ENCODE measurements at regions not wholly inside any gene's neighbourhood (a gene's known extent, or its start where the extent isn't known, plus 50 kb on each side); places are given as distances from the start of the nearest gene placed in this dataset.

GRCh38 chr15:62568004-62568403 lies 402.9 kb upstream of the C2CD4B start:
- TF ChIP-seq EZH2 (IDR thresholded peaks at IDR 0.05; ENCODE audit: low read depth) (no peak), CTCF (conservative IDR thresholded peaks at IDR 0.05) (no peak)
- Histone ChIP-seq H3K4me2 (no peak overlapping the region), H3K36me3 (ENCODE audit: low read depth) (no peaks in the 10 kb centered on the region), H3F3A (ENCODE audit: insufficient read depth, low read depth) (peaks cover 6% of the 10 kb centered on the region; the same call in 1 of the 2 replicates), H4K20me1 (ENCODE audit: insufficient read depth) (no peaks in the 10 kb centered on the region), H3K27ac (no peak overlapping the region), H2AFZ (no peak overlapping the region), H3K79me2 (ENCODE audit: low read depth) (no peaks in the 10 kb centered on the region), H3K9me3 (ENCODE audit: insufficient read depth, low read depth) (no peaks in the 10 kb centered on the region), H3K4me1 (replicated peaks; ENCODE audit: insufficient read depth) (peaks cover 14% of the 10 kb centered on the region), H3K4me3 (no peak overlapping the region), H3K27me3 (ENCODE audit: insufficient read depth, low read depth) (no peaks in the 10 kb centered on the region), H3K9me2 (ENCODE audit: insufficient read depth) (no peaks in the 10 kb centered on the region)
- no TSS peak for BruUV-seq (replicated peaks)
- POLR2A ChIA-PET (ENCODE audit: unreplicated experiment): no interaction called here
- intact Hi-C loops (cut with micrococcal nuclease; ENCODE audit: unreplicated experiment): no loop called here
- CTCF ChIA-PET: no interaction called here
- no peak for DNase-seq

GRCh38 chr15:62568702-62569101 lies 403.6 kb upstream of the C2CD4B start:
- no peaks in the 10 kb centered on the region for H3K36me3 ChIP-seq (ENCODE audit: low read depth)
- TF ChIP-seq CTCF (conservative IDR thresholded peaks at IDR 0.05): no peak
- TF ChIP-seq EZH2 (IDR thresholded peaks at IDR 0.05; ENCODE audit: low read depth): no peak
- CTCF ChIA-PET: no interaction called here

GRCh38 chr15:62569460-62570404 lies 404.6 kb upstream of the C2CD4B start:
- H4K20me1 ChIP-seq (ENCODE audit: insufficient read depth): no peaks in the 10 kb centered on the region
- H3K9me3 ChIP-seq (ENCODE audit: insufficient read depth, low read depth): no peaks in the 10 kb centered on the region
- intact Hi-C loops (cut with micrococcal nuclease; ENCODE audit: unreplicated experiment): no loop called here
- no peaks in the 10 kb centered on the region for H3K27me3 ChIP-seq (ENCODE audit: insufficient read depth, low read depth)
- ChIA-PET CTCF (no interaction called here), POLR2A (ENCODE audit: unreplicated experiment) (interaction anchor here (0.6 kb wide), 1 partner anchor 120 kb away, joined by 3 read pairs; no protein-coding TSS in a partner anchor)
- TF ChIP-seq CTCF (conservative IDR thresholded peaks at IDR 0.05) (no peak), EZH2 (IDR thresholded peaks at IDR 0.05; ENCODE audit: low read depth) (no peak)
- no peaks in the 10 kb centered on the region for H3K79me2 ChIP-seq (ENCODE audit: low read depth)
- H3K27ac ChIP-seq: no peak overlapping the region
- peaks cover 6% of the 10 kb centered on the region; the same call in 1 of the 2 replicates for H3F3A ChIP-seq (ENCODE audit: insufficient read depth, low read depth)
- H3K4me2 ChIP-seq: peak overlapping the region; percentile 19; the same call in 1 of the 2 replicates
- no peak overlapping the region for H3K4me3 ChIP-seq
- no peaks in the 10 kb centered on the region for H3K36me3 ChIP-seq (ENCODE audit: low read depth)
- BruUV-seq (replicated peaks): no TSS peak
- peak; percentile 25 to 61 for DNase-seq
- peaks cover 14% of the 10 kb centered on the region for H3K4me1 ChIP-seq (replicated peaks; ENCODE audit: insufficient read depth)
- no peaks in the 10 kb centered on the region for H3K9me2 ChIP-seq (ENCODE audit: insufficient read depth)
- no peak overlapping the region for H2AFZ ChIP-seq

More at GRCh38 chr15:62568702-62569101, 403.6 kb upstream of the C2CD4B start:
- Histone ChIP-seq H3K4me3 (no peak overlapping the region), H3F3A (ENCODE audit: insufficient read depth, low read depth) (peaks cover 6% of the 10 kb centered on the region; the same call in 1 of the 2 replicates), H3K27ac (no peak overlapping the region), H3K4me1 (replicated peaks; ENCODE audit: insufficient read depth) (peaks cover 14% of the 10 kb centered on the region), H4K20me1 (ENCODE audit: insufficient read depth) (no peaks in the 10 kb centered on the region), H3K79me2 (ENCODE audit: low read depth) (no peaks in the 10 kb centered on the region), H2AFZ (no peak overlapping the region), H3K4me2 (no peak overlapping the region), H3K9me2 (ENCODE audit: insufficient read depth) (no peaks in the 10 kb centered on the region), H3K9me3 (ENCODE audit: insufficient read depth, low read depth) (no peaks in the 10 kb centered on the region), H3K27me3 (ENCODE audit: insufficient read depth, low read depth) (no peaks in the 10 kb centered on the region)
- POLR2A ChIA-PET (ENCODE audit: unreplicated experiment): no interaction called here
- BruUV-seq (replicated peaks): no TSS peak
- intact Hi-C loops (cut with micrococcal nuclease; ENCODE audit: unreplicated experiment): no loop called here
- DNase-seq: no peak
